ENCODE measurements at regions not wholly inside any gene's neighbourhood (a gene's known extent, or its start where the extent isn't known, plus 50 kb on each side); places are given as distances from the start of the nearest gene placed in this dataset.

DNA sequence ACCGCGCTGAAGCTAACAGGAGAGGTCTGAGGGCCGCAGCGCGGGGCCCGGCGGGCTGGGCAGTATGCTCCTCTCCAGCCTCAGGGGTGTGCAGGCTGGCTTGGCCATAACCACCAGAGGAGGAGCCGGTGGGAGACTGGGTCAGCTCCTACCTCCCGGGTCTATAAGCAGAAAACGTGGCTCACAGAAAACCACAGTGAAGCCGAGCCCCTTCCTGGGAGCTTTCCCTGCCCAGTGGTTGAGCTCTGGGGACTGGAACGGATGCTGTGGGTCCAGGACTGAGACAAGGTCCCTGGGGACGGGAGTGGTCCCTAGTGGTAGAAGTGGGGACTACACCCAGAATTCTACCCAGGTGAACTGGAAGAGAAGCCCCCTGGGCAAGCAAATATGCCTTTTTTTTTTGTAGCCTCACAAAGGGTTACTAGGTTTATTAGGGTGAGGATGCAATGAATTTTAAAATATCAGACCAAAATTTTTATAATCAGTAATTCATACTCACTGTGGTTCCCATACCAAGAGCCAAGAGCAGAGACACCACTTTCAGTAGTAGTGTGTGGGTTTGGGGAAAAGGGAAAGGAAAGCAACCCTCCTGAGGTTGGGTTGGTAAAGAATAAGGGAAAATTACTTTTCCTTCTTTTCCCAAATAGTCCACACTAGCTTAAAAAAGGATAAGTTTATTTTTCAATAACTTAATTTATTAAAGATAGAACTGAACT is 67.9 kb upstream of the PRKCQ start:
- TF ChIP-seq, protein P1, sequence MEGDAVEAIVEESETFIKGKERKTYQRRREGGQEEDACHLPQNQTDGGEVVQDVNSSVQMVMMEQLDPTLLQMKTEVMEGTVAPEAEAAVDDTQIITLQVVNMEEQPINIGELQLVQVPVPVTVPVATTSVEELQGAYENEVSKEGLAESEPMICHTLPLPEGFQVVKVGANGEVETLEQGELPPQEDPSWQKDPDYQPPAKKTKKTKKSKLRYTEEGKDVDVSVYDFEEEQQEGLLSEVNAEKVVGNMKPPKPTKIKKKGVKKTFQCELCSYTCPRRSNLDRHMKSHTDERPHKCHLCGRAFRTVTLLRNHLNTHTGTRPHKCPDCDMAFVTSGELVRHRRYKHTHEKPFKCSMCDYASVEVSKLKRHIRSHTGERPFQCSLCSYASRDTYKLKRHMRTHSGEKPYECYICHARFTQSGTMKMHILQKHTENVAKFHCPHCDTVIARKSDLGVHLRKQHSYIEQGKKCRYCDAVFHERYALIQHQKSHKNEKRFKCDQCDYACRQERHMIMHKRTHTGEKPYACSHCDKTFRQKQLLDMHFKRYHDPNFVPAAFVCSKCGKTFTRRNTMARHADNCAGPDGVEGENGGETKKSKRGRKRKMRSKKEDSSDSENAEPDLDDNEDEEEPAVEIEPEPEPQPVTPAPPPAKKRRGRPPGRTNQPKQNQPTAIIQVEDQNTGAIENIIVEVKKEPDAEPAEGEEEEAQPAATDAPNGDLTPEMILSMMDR (IDR thresholded peaks at IDR 0.05) = peak; percentile 72
- no peak for TF ChIP-seq ZFX (IDR thresholded peaks at IDR 0.05; ENCODE audit: borderline replicate concordance)
